ENCODE measurements at regions not wholly inside any gene's neighbourhood (a gene's known extent, or its start where the extent isn't known, plus 50 kb on each side); places are given as distances from the start of the nearest gene placed in this dataset.

DNA sequence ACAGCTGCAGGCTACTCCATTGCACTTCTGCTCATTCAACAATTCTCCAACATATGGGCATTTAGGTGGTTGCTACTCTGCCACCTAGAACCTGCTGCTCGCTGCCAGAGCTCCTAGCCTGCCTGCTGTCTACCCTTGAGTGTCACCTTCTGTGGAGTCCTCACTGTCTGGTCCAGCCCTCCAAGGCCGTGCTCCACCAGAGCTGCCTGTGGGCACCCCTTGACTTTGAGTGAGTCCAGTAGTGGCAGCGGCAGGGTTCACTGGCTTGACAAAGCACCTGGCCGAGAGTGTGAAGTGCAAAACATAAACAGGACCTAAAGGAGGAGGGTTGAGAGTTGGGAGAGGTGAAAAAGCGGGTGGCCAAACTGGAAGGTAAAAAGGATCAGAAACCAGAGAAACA lies 120.3 kb upstream of the DNAH14 start:
- TF ChIP-seq POLR2A (IDR thresholded peaks at IDR 0.05; ENCODE audit: low read depth, low read length) (no peak), POLR2AphosphoS5 (IDR thresholded peaks at IDR 0.05; ENCODE audit: low read depth, low read length) (no peak), POU2F2 (IDR thresholded peaks at IDR 0.05; ENCODE audit: low read depth, low read length) (no peak), TAF1 (IDR thresholded peaks at IDR 0.05; ENCODE audit: low read depth, low read length) (no peak)

Measured in GM12891 (cell line).